Stimulated activated CD8-positive, alpha-beta memory T cell treated with anti-CD3 and anti-CD28 coated beads, Interleukin-4, amount 100 ng/mL, for 24 hours (primary cell): ENCODE measurements at regions not wholly inside any gene's neighbourhood (a gene's known extent, or its start where the extent isn't known, plus 50 kb on each side); places are given as distances from the start of the nearest gene placed in this dataset.

ENCODE experiments used
- DNase-seq: peaks from one replicate; pipeline ENCODE4 v3.0.0-alpha.2; 2020; ENCODE audit warnings: low read depth

DNA sequence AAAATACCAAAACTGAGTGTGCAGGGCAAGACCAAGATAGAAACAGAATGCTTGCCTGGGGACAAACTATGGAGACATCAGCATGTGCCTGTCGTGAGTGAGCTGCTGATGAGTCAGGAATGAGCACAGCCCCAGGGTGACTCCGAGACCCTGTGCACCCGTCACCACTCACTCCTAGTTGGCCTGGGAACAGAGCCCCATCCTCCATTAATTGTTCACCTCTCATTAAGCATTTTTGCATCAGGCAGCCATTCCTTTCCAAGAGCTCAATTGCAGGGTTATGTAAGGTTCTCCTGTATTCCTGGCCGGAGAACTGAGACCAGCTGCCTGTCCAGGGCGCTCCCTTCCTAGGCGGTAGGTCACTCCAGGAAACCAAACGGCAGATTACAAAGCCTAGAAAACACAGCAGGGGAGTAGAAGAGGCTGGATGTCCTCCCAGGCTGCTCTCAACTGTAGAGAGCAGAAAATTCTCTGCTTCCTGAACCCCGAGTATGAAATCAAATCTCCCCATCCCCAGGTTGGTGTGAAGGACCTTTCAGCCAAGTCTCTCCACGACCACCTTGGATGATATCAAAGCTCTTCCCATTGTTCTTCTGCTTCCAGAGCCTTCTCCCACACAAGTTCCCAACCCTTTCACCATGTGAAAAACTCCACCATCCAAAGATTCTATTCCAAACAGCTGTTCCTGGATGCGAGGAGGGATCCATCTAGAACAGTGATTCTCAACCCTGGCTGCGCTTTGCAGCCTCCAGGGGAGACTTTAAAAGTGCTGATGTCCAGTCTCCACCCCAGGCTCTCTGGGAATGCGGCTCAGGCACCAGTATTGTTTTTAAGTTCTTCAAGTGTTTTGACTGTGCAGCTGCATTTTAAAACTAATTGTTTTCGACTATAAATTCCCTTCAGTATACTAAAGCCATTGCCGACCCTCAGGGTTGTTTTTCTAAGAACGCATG is 532.6 kb upstream of the JARID2 start:
- no peak for DNase-seq

- DNase-seq, result no peak
Measured at GRCh38 chr6:14713966-14714631, 531.8 kb upstream of the JARID2 start.

DNA sequence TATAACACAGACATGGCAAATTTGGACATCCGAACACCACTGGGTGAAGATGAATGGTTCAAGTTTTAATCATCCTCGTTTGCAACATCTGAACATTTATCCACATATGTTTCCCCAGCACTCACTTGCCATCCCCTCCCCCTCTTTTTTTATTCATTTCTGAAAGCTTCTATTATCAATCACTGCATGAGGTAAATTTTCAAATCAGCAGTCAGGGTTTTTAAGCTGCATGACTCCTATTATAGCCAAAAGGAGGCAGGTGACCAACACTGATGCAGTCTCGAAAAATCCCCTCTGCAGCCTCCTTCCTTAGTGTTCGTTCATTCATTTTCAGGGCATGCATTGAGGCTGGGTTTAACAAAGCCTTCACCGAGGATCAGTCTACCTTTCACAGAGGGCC is 530.8 kb upstream of the JARID2 start:
- no peak for DNase-seq

GRCh38 chr6:14716499-14717146 is 529.2 kb upstream of the JARID2 start:
- no peak for DNase-seq

- DNase-seq, result no peak
Measured at GRCh38 chr6:14717307-14717706, 528.6 kb upstream of the JARID2 start.

DNA sequence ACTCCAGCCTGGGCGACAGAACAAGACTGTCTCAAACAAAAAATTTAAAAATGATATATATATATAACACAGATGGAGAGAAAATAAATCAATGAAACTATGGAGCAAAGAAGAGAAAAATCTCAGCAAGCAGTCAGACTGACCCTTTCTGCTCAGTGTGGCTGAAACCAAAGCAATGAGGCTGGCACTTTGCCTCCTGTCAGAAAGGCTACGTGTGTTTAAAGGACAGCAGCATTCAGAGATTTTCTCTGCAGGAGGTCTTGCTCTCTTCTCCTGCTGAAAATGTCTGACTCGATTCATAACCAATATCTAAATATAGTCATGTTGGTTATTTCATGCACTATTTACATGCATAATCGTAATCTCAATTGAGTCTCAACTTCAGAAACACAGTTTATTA is 527.0 kb upstream of the JARID2 start:
- no peak for DNase-seq

DNA sequence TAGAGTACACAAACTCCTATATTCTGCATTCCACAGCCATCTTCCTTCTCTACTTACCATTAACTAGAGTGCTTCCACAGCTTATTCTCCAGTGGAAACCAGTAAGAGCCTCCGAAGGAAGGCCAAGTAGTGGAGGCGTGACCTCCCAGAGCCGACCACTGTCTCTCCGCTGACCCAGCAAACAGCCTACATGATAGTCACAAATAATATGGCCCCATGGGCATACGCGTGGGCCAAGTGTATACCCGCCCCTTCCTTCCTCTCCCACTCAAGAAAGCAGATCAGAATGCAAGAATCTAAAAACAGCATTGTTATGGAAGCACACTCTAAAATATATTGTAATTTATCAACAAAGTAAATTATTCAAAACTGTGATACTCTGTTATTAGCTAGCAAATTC is 526.6 kb upstream of the JARID2 start:
- DNase-seq, result no peak

GRCh38 chr6:14720411-14721102 is 525.3 kb upstream of the JARID2 start:
- no peak for DNase-seq

GRCh38 chr6:14721103-14721758 is 524.6 kb upstream of the JARID2 start:
- no peak for DNase-seq

GRCh38 chr6:14722001-14722562 is 523.8 kb upstream of the JARID2 start:
- no peak for DNase-seq

DNA sequence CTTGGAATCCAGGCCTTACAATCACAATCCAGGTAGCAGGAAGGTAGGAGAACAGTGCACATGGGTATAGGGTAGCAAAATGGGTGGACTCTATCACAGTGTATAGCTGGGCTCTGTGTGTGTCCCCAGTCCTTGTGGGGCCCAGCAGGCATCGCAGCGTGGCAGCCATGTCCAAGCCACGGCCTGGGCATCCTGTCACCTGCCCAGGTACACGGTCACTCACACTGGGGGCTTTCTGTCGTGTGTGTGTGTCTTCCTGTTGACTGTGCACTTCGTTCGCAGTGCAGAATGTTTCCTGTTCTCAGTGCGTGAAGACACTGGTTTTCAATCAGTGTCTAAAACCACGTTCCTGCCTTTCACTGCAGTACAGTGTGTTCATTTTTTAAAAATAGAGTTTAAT is 523.2 kb upstream of the JARID2 start:
- DNase-seq, result no peak

GRCh38 chr6:14723535-14724086 is 522.3 kb upstream of the JARID2 start:
- DNase-seq, result no peak

DNA sequence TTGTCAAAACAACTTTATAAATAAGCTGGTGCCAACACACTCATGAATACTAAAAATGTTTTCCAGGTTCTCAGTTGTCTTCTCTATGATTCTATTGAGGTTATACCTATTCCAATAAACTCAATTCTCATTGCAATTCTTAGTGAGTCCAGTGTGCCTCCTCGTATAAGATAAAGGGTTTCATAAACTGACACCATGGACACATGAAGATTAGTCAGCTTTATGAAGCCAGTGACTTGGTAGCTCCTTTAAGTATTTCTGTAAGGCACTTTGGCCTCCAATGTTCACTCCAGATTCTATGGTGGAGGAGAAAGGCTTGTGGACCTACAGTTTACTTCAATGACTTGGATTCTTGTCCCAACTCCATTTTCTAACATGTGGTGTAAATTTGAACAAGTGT is 521.3 kb upstream of the JARID2 start:
- no peak for DNase-seq

DNA sequence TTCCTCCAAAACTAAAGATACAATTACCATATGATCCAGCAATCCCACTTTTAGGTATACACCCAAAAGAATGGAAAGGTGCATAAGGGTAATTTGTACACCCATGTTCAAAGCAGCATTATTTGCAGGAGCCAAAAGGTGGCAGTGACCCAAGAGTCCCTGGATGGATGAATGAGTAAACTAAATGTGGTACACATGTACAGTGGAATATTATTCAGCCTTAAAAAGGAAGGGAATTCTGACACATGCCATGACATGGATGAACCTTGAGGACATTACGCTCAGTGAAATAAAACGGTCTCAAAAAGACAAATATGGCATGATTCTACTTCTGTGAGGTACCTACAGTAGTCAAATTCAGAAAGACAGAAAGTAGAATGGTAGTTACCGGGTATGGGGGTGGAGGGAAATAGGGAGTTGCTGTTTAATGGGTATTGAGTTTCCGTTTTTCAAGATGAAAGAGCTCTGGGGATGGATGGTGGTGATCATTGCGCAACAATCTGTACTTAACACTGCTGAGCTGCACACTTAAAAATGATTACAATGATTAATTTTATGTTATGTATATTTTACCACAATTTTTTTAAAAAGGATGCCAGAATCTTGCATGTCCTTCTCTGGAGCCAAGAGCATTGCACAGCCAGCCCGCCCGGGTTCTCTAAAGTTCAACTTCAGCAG is 518.9 kb upstream of the JARID2 start:
- no peak for DNase-seq

DNA sequence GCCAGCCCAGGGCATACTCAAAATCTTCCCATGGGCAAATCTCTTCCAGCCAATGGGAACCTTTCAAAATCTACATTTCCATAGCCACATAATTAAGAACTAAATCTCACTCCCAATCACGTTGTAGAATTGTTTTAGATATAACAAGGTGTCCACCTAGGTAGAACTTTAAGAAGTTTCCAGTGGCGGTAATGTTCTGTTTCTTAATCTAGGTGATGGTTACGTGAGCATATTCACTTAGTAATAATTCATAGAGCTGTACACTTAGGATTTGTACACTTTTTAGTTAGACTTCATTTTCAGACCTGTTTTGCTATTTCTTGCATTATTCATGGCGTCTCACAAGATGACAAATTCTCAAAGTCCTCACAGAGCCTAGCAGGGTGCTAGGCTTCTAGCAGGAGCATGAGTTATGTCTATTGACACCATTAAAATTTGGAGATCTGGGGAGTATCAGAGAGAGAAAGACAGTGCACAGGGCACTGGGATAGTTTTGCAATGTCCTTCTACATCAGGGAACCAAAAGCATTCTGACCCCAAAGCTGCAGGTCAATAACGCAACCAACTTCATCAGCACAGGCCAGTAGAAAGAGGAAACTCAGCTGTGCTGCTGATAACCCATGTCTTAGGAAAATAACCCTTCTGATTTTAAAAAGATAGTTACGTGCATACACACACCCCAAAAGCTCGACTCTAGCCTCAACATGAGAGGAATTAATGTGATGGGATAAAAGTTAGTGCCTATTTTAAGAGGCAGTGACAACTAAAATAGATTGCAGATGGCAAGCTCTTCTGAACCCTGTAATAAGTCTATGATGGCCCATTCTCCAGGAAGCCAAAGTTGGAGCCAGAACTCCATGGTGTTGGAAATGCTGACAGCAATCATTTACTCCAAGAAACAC is 518.1 kb upstream of the JARID2 start:
- DNase-seq, result no peak

- no peak for DNase-seq
Measured at GRCh38 chr6:14728396-14729024, 517.4 kb upstream of the JARID2 start.

- no peak for DNase-seq
Measured at GRCh38 chr6:14729129-14729871, 516.6 kb upstream of the JARID2 start.

DNA sequence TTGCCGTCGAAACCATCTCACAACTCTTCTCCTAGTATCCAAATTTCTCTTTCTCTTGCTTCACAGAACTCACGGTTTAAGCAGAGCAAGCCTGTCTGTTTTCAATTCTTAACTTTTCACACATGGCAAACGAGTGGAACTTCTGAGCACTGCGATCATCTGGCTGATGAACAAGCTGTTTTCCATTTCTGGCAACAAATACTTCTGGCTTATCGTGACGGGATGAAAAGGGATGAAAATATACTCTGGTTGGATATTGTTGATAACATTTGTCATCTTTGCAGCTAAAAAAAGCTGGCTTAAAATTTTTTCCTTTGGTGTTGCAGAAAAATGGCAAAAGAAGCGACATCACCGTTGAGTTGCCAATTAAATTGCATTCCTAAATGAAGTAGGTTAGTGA is 515.2 kb upstream of the JARID2 start:
- no peak for DNase-seq
